ENCODE measurements at regions not wholly inside any gene's neighbourhood (a gene's known extent, or its start where the extent isn't known, plus 50 kb on each side); places are given as distances from the start of the nearest gene placed in this dataset.
A peak's percentile ranks its signal among the peaks of the same experiment; 100 is the strongest.

GRCh38 chr12:69070319-69071090 lies 137.5 kb upstream of the CPM start:
- peak; percentile 90 for TF ChIP-seq CTCF (IDR thresholded peaks at IDR 0.05; ENCODE audit: insufficient read depth, low read depth, low read length)
- DNase-seq (ENCODE audit: low read depth) = no peak
- Histone ChIP-seq H3K36me3 (ENCODE audit: control insufficient read depth, insufficient read depth, low read length) (no peaks in the 10 kb centered on the region), H3K27me3 (ENCODE audit: control insufficient read depth, insufficient read depth, low read length) (no peaks in the 10 kb centered on the region), H3K4me3 (ENCODE audit: low read depth, low read length) (no peak overlapping the region)
- POLR2A ChIA-PET = no interaction called here
- CTCF ChIA-PET = interaction anchor here (0.6 to 1.7 kb wide), 15 partner anchors 11 to 216 kb away, joined by 3 to 7 read pairs (median 4); no protein-coding TSS in a partner anchor

- DNase-seq (ENCODE audit: low read depth) = no peak
- ChIA-PET CTCF (interaction anchor here (0.7 to 1.0 kb wide), 2 partner anchors 18 to 191 kb away, joined by 3 to 4 read pairs; no protein-coding TSS in a partner anchor), POLR2A (no interaction called here)
- H3K36me3 ChIP-seq (ENCODE audit: control insufficient read depth, insufficient read depth, low read length) = no peaks in the 10 kb centered on the region
- H3K4me3 ChIP-seq (ENCODE audit: low read depth, low read length) = no peak overlapping the region
- no peak for TF ChIP-seq CTCF (IDR thresholded peaks at IDR 0.05; ENCODE audit: insufficient read depth, low read depth, low read length)
- H3K27me3 ChIP-seq (ENCODE audit: control insufficient read depth, insufficient read depth, low read length) = no peaks in the 10 kb centered on the region
Measured at GRCh38 chr12:69071091-69071370, 138.1 kb upstream of the CPM start.

- no peaks in the 10 kb centered on the region for H3K27me3 ChIP-seq (ENCODE audit: control insufficient read depth, insufficient read depth, low read length)
- no peaks in the 10 kb centered on the region for H3K36me3 ChIP-seq (ENCODE audit: control insufficient read depth, insufficient read depth, low read length)
- ChIA-PET CTCF (no interaction called here), POLR2A (no interaction called here)
- no peak for TF ChIP-seq CTCF (IDR thresholded peaks at IDR 0.05; ENCODE audit: insufficient read depth, low read depth, low read length)
- H3K4me3 ChIP-seq (ENCODE audit: low read depth, low read length) = no peak overlapping the region
- DNase-seq (ENCODE audit: low read depth) = no peak
Measured at GRCh38 chr12:69073035-69073434, 140.1 kb upstream of the CPM start.

- Histone ChIP-seq H3K4me3 (ENCODE audit: low read depth, low read length) (no peak overlapping the region), H3K36me3 (ENCODE audit: control insufficient read depth, insufficient read depth, low read length) (no peaks in the 10 kb centered on the region), H3K27me3 (ENCODE audit: control insufficient read depth, insufficient read depth, low read length) (no peaks in the 10 kb centered on the region)
- ChIA-PET POLR2A (no interaction called here), CTCF (interaction anchor here (0.6 to 1.8 kb wide), 7 partner anchors 9 to 212 kb away, joined by 3 to 6 read pairs (median 4); no protein-coding TSS in a partner anchor)
- TF ChIP-seq CTCF (IDR thresholded peaks at IDR 0.05; ENCODE audit: insufficient read depth, low read depth, low read length) = no peak
- DNase-seq (ENCODE audit: low read depth) = no peak
Measured at GRCh38 chr12:69074556-69075349, 141.8 kb upstream of the CPM start.

- no peaks in the 10 kb centered on the region for H3K36me3 ChIP-seq (ENCODE audit: control insufficient read depth, insufficient read depth, low read length)
- H3K27me3 ChIP-seq (ENCODE audit: control insufficient read depth, insufficient read depth, low read length) = peaks cover 3% of the 10 kb centered on the region; the same call in 1 of the 2 replicates
- DNase-seq (ENCODE audit: low read depth) = no peak
- no peak overlapping the region for H3K4me3 ChIP-seq (ENCODE audit: low read depth, low read length)
- no peak for TF ChIP-seq CTCF (IDR thresholded peaks at IDR 0.05; ENCODE audit: insufficient read depth, low read depth, low read length)
- POLR2A ChIA-PET = no interaction called here
- CTCF ChIA-PET = interaction anchor here (1.6 kb wide), 1 partner anchor 9 kb away, joined by 3 read pairs; no protein-coding TSS in a partner anchor
Measured at GRCh38 chr12:69083689-69084088, 150.7 kb upstream of the CPM start.
